Osteocyte (in vitro differentiated cells): ENCODE measurements at regions not wholly inside any gene's neighbourhood (a gene's known extent, or its start where the extent isn't known, plus 50 kb on each side); places are given as distances from the start of the nearest gene placed in this dataset.

Source experiments
- DNase-seq: peaks from one replicate; pipeline ENCODE4 v3.0.0; 2021; ENCODE audit warnings: mixed read lengths; ENCODE audit not compliant: unreplicated experiment; ENCODE audit errors: extremely low spot score
- H3K27ac Mint-ChIP-seq: one replicate; pipeline ENCODE4 v1.8.0; 2021; ENCODE audit warnings: mild to moderate bottlenecking, mixed read lengths; ENCODE audit not compliant: unreplicated experiment
- H3K27me3 Mint-ChIP-seq: one replicate; pipeline ENCODE4 v1.8.0; 2021; ENCODE audit warnings: mixed read lengths; ENCODE audit not compliant: unreplicated experiment
- H3K36me3 Mint-ChIP-seq: one replicate; pipeline ENCODE4 v1.8.0; 2021; ENCODE audit warnings: mixed read lengths; ENCODE audit not compliant: unreplicated experiment
- H3K4me1 Mint-ChIP-seq: one replicate; pipeline ENCODE4 v1.8.0; 2021; ENCODE audit warnings: mixed read lengths; ENCODE audit not compliant: unreplicated experiment
- H3K4me3 Mint-ChIP-seq: one replicate; pipeline ENCODE4 v1.8.0; 2021; ENCODE audit warnings: mild to moderate bottlenecking, moderate library complexity, mixed read lengths; ENCODE audit not compliant: unreplicated experiment
- H3K9me3 Mint-ChIP-seq: one replicate; pipeline ENCODE4 v1.8.0; 2021; ENCODE audit warnings: mixed read lengths; ENCODE audit not compliant: unreplicated experiment
- TF ChIP-seq, protein P1 (sequence below): fragments of 200-600 bp; sonication (generic); IDR thresholded peaks from 2 replicates; pipeline ENCODE4 v1.5.0; 2021; ENCODE audit warnings: antibody characterized with exemption, mild to moderate bottlenecking, moderate library complexity

DNA sequence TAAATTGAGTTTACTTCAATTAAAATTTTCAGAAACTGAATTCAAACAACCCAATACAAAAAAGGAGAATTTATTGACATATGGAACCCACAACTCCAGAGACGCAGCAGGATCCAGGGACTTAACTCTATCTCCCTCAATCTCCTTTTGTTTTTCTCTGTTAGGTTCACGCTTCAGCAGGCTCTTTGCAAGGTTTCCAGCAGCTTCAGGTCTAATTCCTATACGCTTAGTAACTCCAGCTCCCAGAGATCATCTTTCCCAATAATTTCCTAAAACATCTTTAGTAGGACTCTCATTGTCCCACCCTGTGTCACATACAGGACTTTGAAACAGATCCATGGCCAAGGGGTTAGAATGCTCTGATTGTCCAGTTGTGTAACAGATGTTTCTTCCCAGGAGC is 175.2 kb downstream of the RMST start:
- Mint-ChIP-seq H3K4me1 (no peaks in the 10 kb centered on the region), H3K36me3 (no peaks in the 10 kb centered on the region), H3K27me3 (no peaks in the 10 kb centered on the region), H3K27ac (no peak overlapping the region), H3K9me3 (peaks cover 25% of the 10 kb centered on the region), H3K4me3 (no peak overlapping the region)
- no peak for DNase-seq
- TF ChIP-seq, protein P1, sequence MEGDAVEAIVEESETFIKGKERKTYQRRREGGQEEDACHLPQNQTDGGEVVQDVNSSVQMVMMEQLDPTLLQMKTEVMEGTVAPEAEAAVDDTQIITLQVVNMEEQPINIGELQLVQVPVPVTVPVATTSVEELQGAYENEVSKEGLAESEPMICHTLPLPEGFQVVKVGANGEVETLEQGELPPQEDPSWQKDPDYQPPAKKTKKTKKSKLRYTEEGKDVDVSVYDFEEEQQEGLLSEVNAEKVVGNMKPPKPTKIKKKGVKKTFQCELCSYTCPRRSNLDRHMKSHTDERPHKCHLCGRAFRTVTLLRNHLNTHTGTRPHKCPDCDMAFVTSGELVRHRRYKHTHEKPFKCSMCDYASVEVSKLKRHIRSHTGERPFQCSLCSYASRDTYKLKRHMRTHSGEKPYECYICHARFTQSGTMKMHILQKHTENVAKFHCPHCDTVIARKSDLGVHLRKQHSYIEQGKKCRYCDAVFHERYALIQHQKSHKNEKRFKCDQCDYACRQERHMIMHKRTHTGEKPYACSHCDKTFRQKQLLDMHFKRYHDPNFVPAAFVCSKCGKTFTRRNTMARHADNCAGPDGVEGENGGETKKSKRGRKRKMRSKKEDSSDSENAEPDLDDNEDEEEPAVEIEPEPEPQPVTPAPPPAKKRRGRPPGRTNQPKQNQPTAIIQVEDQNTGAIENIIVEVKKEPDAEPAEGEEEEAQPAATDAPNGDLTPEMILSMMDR = no peak

DNA sequence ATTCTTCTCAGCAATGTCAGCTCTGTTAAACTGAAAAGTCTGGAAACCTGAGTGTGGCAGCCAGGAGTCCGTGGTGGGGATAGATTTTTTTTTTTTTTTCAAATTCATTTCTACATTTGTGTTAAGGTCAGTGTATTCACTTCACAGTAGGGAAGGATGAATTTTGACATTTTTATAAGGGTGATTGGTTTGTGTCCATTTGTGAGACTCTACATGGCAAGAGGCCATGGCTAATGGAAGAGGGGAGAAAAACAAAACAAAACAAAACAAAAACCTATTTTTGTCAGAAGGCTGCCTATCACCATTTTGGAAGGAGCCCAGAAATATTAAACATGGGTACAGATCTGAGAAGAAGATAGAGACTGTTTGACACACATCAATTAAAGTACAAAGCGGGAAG is 176.1 kb downstream of the RMST start:
- TF ChIP-seq, protein P1 = no peak
- peaks cover 26% of the 10 kb centered on the region for H3K9me3 Mint-ChIP-seq
- H3K27ac Mint-ChIP-seq = no peak overlapping the region
- no peaks in the 10 kb centered on the region for H3K27me3 Mint-ChIP-seq
- H3K4me1 Mint-ChIP-seq = no peaks in the 10 kb centered on the region
- no peak overlapping the region for H3K4me3 Mint-ChIP-seq
- H3K36me3 Mint-ChIP-seq = no peaks in the 10 kb centered on the region
- no peak for DNase-seq

DNA sequence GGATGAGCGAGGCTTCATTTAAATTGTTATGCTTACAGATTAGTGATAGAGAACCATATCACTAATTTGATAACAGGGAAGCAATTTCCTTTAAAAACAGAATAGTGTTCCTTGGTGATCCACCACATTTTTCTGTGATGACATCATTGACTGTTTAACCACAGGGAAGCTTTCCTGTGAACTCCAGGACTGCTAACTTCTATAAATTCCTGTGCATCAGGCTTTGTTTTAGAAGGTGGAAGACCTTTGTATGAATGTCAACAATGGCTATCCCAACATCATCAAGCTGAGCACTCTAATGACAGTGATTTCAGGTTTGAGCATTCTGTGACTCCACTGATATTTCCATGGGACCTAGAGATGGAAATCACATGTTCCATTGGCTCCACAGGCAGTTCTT is 177.1 kb downstream of the RMST start:
- no peaks in the 10 kb centered on the region for H3K36me3 Mint-ChIP-seq
- no peaks in the 10 kb centered on the region for H3K27me3 Mint-ChIP-seq
- H3K4me1 Mint-ChIP-seq = no peaks in the 10 kb centered on the region
- H3K9me3 Mint-ChIP-seq = peaks cover 30% of the 10 kb centered on the region
- no peak overlapping the region for H3K4me3 Mint-ChIP-seq
- H3K27ac Mint-ChIP-seq = no peak overlapping the region
- DNase-seq = no peak
- TF ChIP-seq, protein P1 = no peak

DNA sequence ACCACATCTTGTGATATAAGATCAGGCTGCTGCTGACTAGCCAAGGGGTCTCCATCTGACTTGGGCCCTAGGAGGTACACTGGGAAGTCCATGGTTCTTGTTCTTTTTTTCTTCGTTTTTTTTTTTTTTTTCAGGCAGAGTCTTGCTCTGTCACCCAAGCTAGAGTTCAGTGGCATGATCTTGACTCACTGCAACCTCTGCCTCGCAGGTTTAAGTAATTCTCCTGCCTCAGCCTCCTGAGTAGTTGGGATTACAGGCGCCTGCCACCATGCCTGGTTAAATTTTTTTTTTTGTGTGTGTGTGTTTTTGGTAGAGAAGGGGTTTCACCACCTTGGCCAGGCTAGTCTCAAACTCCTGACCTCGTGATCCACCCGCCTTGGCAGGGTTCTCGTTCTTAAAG is 178.2 kb downstream of the RMST start:
- Mint-ChIP-seq H3K4me3 (no peak overlapping the region), H3K27me3 (no peaks in the 10 kb centered on the region), H3K27ac (no peak overlapping the region), H3K4me1 (no peaks in the 10 kb centered on the region), H3K36me3 (no peaks in the 10 kb centered on the region), H3K9me3 (peaks cover 26% of the 10 kb centered on the region)
- TF ChIP-seq, protein P1 = no peak
- DNase-seq = no peak

DNA sequence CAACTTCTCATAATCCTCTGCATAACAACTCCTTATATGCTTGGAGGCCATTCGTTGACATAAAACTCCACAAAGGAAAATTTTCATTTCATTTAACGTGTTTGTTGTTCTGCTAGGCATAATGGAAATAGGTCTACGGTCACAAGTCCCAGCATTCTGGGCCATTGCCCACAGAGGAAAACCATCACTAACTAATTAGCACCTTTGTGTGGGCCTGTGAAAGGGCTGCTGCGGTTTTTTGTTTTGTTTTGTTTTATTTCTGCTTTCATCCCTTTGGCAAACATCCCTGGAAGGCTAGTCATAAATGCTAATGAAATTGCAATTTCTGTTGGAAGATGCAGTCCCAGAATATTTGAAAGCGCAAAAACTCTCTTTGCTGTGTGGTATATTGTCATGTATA is 180.3 kb downstream of the RMST start:
- no peak overlapping the region for H3K4me3 Mint-ChIP-seq
- no peaks in the 10 kb centered on the region for H3K36me3 Mint-ChIP-seq
- H3K27ac Mint-ChIP-seq = no peak overlapping the region
- no peaks in the 10 kb centered on the region for H3K4me1 Mint-ChIP-seq
- H3K9me3 Mint-ChIP-seq = peaks cover 34% of the 10 kb centered on the region
- no peaks in the 10 kb centered on the region for H3K27me3 Mint-ChIP-seq
- DNase-seq = no peak
- TF ChIP-seq, protein P1 = no peak
